PC-3 (cell line): ENCODE measurements at regions not wholly inside any gene's neighbourhood (a gene's known extent, or its start where the extent isn't known, plus 50 kb on each side); places are given as distances from the start of the nearest gene placed in this dataset.

Experiments used
- CTCF ChIP-seq: fragments of 300-600 bp; sonication (generic); conservative IDR thresholded peaks from 2 replicates; pipeline ENCODE4 v1.5.1; 2017; ENCODE audit warnings: antibody characterized with exemption, low read depth, mild to moderate bottlenecking, low read length
- EZH2 ChIP-seq: fragments of 300-600 bp; sonication (generic); IDR thresholded peaks from one replicate; pipeline ENCODE4 v1.6.1; 2017; ENCODE audit warnings: antibody characterized with exemption, mild to moderate bottlenecking, low read length; ENCODE audit not compliant: unreplicated experiment

DNA sequence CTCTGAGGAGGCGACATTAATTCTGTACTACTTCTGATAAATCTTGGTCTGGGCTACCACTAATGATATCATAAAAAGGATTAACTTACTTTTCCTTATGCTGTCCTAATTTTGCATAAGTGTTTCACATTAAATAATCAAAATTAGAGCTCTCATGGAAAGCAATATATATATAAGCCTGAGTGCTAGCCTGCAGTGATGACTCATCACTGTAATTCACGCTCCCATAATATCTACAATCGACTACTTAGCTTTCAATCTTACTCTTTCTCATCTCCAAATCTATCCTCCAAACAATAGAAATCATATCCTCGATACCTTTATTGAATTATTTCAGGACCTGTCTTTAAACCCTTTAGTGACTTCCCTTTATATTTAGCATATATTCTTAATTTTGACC lies 701.3 kb downstream of the RERGL start:
- no peak for TF ChIP-seq CTCF
- TF ChIP-seq EZH2 = no peak
